GM21786 (cell line): ENCODE measurements at regions not wholly inside any gene's neighbourhood (a gene's known extent, or its start where the extent isn't known, plus 50 kb on each side); places are given as distances from the start of the nearest gene placed in this dataset.
A peak's percentile ranks its signal among the peaks of the same experiment; 100 is the strongest.
"Not testable (repeated sequence)": the region's sequence is repeated elsewhere in the genome, so short reads cannot be mapped to it uniquely, and the experiment has no call there.

ENCODE experiments used
- ATAC-seq: cut with Tn5 transposase; IDR thresholded peaks from one replicate; pipeline ENCODE4 v1.9.1; 2021; ENCODE audit not compliant: unreplicated experiment

DNA sequence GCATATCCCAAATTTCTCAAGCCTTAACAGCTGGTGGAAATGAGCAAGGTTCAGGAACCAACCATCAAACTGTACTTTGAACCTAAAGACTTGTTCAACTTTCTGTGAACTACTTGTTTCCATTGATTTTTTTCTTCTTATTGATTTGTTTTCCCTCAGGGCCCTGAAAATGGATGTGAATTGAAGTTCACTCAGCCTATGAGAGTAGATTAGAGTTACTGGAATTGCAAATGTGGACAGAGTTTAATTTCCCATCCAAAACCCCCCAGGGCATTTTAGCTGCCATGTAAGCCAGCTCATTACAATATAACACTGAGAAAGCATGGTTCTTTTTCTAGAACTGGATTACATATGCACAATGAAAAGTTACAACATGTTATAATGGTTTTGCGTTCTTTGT is 1105.7 kb downstream of the REEP3 start:
- no peak for ATAC-seq

DNA sequence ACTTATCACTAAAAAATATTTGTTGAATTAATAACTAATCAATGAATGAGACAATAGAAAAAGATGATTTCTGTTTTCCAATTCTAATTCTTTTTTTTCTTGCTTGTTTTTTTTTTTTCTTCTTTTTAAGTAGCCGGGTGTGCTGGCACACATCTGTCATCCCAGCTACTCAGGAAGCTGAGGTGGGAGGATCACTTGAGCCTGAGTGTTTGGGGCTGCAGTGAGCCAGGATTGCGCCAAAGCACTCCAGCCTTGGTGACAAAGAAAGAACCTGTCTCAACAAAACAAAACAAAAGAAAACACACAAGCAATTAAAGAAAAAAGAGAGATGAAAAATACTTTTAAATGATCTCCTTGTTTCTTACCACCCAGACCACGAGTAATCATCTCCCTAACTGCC is 1109.3 kb downstream of the REEP3 start:
- ATAC-seq, result no peak

DNA sequence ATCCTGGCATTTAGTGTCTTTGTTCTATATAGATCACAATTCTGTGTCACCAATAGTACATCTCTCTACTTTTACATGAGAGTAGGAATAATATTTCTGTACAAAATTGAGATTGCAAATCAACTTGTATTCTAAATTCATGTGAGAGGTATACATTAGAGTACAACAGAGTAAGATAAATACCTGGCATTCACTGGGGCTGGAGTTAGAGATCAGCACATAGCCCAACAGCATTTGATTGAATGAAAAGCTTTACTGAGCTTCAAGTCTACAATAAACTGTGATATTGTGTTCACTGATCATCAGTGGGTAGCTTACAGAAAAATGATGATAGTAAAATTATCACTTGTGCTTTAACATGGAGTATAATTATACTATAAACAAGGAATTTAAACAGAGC is 1114.7 kb downstream of the REEP3 start:
- no peak for ATAC-seq

DNA sequence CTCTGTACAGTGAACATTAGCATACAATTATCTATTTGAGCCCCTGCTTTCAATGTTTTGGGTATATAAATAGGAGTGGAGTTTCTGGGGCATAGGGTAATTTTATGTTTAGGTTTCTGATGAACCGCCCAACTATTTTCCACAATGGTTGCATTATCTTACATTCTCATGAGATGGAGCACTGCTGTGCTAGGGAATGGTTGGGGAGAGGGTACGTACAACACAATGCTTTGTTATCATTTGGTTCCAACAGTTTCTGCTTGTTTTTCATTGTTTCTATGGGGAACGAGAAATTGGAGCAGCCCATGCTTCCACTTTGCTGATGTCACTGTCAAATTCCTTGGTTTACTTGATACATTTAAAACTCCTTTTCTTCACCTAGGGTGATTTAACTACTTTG is 1115.3 kb downstream of the REEP3 start:
- ATAC-seq, result no peak

DNA sequence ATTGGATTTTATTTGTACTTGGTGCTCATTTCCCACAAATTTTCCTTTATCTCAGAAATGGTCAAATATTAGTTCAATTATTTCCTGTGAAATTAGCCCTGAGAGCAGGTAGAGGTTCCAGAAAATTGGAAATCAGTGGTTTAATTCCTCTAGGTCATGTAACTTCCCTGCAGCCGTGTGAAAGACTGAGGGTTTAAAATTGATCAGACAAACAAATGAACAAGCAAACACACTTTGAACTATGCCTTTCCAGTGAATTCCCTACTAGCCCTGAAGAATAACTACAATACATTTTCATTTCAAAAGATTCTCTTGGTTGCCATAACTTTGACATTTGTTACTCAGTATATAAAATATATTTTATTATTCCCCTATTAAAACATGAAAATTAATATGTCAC is 1116.7 kb downstream of the REEP3 start:
- ATAC-seq, result no peak

DNA sequence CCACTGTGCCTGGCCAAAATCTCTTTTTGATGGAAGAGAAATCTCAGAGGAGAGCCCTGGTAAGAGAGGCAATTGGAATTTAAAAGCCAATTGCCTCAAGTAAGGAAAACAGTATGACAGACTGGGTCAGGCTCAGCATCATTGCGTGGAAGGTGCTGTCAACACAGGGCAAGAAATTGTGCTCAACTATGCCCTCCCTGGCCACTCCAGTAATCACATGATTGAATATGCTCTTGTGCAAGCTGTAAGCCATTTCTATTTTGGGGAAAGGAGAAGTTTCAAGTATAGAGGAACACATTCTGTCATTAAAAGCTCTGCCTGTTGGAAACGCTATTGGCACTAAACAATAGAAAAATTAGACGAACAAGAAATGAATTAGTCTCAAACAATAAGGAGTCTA is 1127.7 kb downstream of the REEP3 start:
- no peak for ATAC-seq

DNA sequence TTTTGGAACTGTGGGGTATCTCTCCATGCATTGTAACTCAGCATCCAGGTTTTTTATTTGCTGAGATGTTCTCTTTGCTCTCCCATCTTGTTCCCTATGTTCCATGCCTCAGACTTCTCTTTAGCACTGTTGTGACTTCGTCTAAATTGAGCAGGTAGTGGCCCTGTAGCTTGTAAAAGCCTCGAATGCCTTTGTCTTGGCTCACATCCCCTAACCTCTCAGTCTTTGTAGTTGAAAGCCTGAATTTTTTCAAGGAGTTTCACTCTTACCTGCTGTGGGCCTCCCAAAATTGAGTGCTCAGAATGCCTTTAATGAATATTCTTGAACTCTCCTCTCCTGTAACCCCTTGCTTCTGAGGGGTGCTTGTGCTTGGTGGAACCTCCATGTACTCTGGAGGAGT is 1137.3 kb downstream of the REEP3 start:
- no peak for ATAC-seq

DNA sequence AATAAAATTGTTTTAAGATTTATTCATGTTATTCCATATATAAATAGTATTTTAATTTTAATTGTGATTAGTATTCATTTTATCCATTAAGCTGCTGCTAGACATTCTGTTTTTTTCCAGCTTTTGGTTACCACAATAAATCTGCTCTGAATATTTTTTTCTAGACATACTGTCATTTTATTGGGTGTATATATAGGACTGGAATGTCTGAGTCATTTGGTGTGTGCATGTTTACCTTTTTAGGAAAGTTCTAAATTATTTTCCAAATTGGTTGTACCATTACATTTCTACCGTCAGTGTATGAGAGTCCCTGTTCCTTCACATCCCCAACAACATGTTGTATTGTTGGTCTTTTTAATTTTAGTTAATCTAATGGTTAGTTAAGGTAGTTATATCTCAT is 1138.1 kb downstream of the REEP3 start:
- no peak for ATAC-seq

DNA sequence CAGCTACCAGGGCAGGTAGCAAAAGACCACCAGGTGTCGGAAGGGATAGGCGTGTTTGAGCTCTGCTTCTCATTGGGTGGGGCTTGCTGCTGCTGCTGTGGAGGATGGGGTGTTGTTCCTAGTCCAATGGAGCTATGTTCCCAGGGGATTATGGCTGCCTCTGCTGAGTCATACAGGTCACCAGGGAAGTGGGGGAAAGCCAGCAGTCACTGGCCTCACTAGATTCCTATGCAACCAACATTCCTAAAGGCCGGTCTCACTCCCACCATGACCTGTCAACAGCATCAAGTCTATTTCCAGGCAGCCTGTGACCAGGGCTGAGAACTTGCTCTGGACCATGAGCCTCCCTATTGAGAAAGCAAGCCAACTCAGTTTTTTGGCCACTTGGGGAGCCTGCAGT is 1160.8 kb downstream of the REEP3 start:
- no peak for ATAC-seq

DNA sequence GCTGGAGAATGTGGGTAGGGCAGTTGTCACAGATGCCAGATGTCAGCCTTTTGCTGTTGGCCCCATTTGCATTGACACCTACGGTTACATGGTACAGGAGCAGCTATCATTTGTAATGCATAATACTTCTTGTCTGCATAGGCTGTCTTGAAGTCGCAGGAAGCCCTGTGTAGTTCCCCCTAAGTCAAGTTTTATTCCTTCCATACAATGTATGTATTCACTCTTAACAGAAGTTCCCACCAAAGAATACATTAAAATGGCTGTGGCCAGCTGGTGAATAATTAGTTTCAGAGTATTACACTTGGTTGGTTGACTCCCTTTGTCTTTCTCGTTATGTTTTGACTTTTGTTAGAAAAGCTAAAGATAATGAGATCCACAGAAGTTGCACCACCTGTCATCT is 1169.0 kb downstream of the REEP3 start:
- ATAC-seq, result no peak

DNA sequence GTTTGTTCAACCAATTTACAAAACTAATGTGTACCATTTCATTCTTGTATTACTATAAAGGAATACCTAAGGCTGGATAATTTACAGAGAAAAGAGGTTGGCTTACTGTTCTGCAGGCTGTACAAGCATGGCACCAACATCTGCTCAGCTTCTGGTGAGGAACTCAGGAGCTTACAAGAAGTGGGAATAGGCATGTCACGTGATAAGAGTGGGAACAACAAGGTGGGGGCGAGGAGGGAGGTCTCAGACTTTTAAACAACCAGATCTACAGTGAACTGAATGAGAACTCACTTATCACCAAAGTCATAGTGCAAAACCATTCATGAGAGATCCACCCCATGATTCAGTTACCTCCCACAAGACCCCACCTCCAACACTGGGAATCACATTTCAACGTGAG is 1178.0 kb downstream of the REEP3 start:
- no peak for ATAC-seq

DNA sequence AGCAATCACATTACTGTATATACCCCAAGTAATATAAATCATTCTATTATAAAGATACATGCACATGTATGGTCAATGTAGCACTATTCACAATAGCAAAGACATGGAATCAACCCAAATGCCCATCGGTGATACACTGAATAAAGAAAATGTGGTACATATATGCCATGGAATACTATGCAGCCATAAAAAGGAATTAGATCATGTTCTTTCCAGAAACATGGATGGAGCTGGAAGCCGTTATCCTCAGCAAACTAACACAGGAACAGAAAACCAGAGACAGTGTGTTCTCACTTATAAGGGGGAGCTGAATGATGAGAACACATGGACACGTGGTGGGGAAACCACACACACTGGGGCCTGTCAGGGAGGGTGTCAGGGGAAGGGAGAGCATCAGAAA is 1180.9 kb downstream of the REEP3 start:
- not testable (repeated sequence) for ATAC-seq

DNA sequence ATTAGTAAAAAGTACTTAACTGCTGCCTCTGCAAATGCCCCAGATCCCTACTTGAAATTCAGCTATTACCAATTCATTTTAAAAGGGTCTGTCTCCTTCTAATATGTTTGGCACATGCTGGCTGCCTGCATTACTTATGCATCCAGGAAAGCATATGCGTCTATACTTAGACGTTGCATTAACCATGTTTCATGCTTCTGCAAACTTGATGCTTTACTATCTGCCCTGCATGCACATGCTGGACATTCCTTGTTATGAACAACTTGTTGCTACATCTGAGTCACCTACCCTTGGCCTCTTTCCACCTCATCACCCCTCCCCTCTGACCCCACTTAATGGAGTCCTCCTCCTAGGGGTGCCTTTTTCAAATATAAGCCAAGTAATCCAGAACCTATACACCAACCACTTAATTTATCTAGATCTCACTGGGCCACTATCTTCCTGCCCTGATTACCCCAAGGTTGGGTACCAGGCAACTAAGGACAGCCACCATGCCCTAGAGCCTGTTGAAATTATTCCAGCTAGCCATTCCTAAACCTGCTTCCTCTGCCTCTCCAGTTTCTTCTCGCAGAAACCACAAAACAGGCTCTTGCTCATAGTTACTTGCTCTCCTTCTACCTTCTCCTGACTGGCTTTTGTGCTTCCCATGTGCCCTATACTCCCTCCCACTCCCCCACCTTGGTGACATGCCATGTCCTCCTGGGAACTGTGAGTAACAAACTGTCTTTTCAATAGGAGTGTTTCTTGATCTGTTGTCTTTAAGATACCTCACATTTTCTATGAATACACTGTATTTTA is 1187.9 kb downstream of the REEP3 start:
- no peak for ATAC-seq

DNA sequence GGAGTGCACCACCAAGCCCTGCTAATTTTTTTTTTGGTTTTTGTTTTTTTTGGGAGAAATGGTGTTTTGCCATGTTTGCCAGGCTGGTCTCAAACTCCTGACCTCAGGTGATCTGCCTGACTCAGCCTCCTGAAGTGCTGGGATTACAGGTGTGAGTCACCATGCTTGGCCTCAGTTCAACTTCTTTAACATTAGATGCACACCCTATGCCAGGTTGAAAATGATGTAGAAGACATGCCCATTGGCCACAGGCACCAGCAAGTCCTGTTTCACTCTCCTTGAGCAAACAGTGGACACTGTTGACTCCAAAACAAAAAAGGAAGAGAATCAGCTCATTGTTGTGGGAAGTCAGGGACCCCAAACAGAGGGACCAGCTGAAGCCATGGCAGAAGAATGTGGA is 1205.3 kb downstream of the REEP3 start:
- no peak for ATAC-seq

DNA sequence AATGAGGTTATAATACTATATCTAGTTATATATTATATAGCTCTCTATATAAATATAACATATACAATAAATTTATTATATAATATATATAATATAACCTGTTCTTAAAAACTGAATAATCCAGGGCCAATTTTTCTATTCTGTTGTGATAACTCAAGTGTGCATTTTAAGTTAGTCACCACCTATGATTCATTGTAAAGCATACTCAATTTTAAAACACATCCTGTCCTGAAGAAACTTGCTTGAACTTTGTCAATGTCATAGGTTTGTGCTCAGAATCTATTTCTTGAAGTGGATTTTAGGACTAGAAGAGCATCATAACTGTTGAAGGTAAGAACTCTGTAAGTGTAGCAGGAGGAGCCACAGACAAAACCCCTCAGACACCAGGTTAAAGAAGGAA is 1209.8 kb downstream of the REEP3 start:
- ATAC-seq, result no peak

DNA sequence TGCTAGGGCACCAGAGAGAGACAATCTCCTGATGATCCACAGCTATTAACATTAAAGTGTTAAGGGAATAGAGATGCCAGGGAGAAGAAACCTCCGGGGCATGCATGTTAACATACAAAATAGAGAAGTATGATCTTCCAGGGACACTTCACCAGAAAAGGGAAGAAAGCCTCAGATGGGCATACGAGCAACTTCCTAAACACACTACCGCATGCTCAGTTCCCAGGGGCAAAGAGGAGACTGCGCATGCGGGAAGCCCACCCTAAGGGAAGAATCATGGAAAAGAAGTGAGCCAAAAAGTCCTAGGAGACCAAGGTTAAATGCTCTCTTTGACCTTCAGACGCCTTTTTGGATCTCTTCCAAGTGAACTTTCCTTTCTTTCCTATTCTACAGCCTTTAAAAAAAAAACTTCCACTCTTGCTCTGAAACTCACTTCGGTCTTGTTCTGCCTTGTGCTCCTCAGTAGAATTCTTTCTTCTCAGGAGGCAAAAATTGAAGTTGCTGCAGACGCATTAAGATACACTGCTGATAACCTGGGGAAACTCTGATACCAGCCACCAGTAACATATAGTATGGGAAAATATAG is 1211.3 kb downstream of the REEP3 start:
- no peak for ATAC-seq

DNA sequence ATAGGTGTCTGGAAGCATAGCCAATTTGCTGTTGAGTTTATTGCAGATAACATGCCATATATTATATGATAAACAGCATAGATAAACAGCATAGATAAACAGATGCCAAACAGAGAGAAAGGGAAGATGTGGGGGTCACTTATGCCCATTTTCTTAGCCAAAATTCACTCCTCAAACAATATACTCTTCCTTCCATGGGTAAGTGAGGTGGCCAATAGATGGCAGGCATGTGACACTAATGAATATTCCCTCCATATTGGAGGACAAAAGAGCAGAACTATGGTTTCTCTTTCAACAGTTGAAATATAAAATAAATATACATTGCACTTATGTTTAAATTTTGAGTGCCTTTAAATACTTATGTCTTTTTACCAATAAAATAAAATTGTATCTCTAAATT is 1212.8 kb downstream of the REEP3 start:
- ATAC-seq, result peak; percentile 68

DNA sequence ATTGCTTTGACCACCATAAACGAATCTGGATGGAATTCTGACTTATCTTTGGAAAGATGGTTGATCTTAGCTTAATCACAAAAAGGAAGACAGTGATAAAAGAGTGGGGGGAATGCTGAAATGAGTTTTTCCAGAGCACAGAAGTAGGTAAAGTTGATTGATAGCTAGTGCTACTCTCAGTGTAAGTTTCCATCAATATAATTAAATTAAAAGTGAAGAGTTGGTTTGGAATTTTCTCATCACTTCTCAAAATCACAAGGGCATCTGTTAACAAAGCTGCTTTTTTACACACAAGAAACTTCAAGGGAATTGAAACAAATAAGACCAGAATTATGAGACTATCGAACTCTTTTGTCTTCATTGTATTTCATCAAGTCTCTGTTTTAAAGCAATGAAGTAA is 1217.3 kb downstream of the REEP3 start:
- ATAC-seq, result no peak

DNA sequence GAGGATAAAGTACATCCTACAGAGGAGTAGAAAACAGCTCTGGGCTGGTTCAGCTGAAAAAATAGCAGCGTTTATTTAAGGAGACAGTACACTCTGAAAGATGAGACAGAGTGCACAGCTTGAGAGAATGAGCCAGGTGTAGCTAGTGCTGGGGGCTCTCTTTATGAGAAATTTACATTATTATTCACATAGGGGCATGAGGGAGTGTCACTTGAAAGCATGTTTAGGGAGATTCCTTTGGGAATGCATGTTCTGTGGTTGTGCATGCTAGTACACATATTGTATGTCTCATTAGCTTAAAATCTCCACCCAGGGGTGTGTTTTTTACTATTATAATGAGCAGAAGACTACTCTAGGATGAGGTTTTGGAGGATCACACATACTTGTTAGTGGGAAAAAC is 1224.4 kb downstream of the REEP3 start:
- ATAC-seq, result no peak

DNA sequence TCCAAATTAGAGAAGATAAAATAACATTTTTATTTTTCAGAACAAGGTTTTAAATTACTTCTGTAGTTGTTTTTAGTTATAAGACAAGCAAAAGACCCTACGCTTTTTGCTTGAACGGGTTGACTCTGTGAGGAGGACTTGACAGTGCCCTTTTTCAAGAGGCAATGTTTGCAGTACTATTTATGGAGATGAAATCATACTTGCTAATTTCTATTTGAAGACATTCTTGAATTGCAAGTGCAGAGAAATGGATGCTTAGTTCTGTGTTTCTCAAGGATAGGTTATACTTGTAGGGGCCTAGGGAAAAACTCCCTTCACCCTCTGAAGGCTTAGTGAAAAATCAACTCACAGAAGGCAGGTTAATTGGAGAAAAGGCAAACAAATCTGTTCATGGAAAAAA is 1229.5 kb downstream of the REEP3 start:
- no peak for ATAC-seq

DNA sequence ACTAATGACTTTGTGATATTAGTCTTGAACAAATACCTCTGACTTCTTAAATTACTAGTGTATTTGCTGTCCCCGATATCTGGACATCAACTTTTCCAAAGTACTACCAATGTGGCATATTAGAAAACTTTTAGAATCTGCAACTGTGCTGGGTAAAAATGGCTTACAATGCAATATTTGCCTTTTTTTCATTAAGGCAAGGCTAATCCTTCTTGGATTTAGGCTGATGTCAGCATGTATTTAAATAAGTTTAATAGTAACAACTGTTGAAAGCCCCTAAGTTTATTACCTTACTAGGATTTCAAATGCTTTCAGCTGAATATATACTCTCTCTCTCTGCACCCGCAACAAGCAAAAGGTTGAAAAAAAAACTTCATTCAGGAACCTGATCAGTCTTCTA is 1232.3 kb downstream of the REEP3 start:
- no peak for ATAC-seq

DNA sequence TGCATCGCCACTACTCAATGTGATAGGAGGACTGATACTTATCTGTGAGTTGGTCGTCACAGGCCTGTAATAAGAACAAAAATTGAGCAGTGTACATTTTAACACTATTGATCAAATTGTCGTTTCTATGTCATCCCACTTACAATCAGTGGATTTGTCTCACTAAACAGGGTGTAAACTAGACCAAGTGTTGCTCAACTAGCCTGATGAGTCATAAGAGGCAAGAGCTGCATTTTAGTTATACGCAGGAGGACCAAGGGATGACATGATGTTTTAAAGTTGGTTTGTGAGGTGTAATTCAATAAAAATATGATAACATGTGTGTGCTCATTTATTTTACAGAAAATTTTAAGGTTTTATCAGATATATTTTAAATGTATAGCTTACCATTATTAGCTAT is 1239.2 kb downstream of the REEP3 start:
- no peak for ATAC-seq

DNA sequence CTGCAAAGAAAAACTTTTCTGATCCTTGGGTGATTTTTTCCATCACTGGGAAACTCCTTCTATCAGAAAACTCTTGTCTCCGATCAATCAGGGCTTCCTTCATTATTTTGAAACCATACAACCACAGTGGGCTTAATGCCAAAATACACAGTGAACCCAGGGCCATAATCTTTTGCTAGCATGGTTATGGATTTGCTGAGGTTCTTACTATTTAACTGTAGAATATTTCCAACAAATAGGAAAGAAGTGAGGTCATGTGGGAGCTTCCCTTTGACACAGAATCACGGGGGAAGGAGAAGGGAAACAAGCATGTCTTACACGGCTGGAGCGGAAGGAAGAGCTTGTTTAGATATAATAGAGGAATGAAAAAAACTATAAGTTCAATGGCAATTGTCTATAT is 1241.7 kb downstream of the REEP3 start:
- ATAC-seq, result no peak
